GM21381 (cell line): ENCODE measurements at regions not wholly inside any gene's neighbourhood (a gene's known extent, or its start where the extent isn't known, plus 50 kb on each side); places are given as distances from the start of the nearest gene placed in this dataset.
A peak's percentile ranks its signal among the peaks of the same experiment; 100 is the strongest.

Source experiments
- ATAC-seq: cut with Tn5 transposase; IDR thresholded peaks from one replicate; pipeline ENCODE4 v1.9.1; 2021; ENCODE audit warnings: mild to moderate bottlenecking, moderate library complexity; ENCODE audit not compliant: unreplicated experiment

- ATAC-seq = no peak
Measured at GRCh38 chr22:25390297-25391240, 171.1 kb downstream of the CRYBB2 start.

GRCh38 chr22:25392584-25392983 lies 171.9 kb upstream of the GRK3 start:
- no peak for ATAC-seq

GRCh38 chr22:25393121-25393805 lies 171.2 kb upstream of the GRK3 start:
- ATAC-seq = no peak

GRCh38 chr22:25395468-25395867 lies 169.0 kb upstream of the GRK3 start:
- no peak for ATAC-seq

- ATAC-seq = no peak
Measured at GRCh38 chr22:25395915-25396314, 168.6 kb upstream of the GRK3 start.

GRCh38 chr22:25396615-25397200 lies 167.8 kb upstream of the GRK3 start:
- no peak for ATAC-seq

GRCh38 chr22:25397616-25398015 lies 166.9 kb upstream of the GRK3 start:
- no peak for ATAC-seq

- ATAC-seq = peak; percentile 62
Measured at GRCh38 chr22:25398591-25399062, 165.8 kb upstream of the GRK3 start.

- ATAC-seq = no peak
Measured at GRCh38 chr22:25399649-25400151, 164.8 kb upstream of the GRK3 start.

- ATAC-seq = no peak
Measured at GRCh38 chr22:25402160-25402500, 162.3 kb upstream of the GRK3 start.

- no peak for ATAC-seq
Measured at GRCh38 chr22:25402501-25403283, 161.8 kb upstream of the GRK3 start.

- no peak for ATAC-seq
Measured at GRCh38 chr22:25403284-25403810, 161.1 kb upstream of the GRK3 start.

GRCh38 chr22:25403811-25404471 lies 160.5 kb upstream of the GRK3 start:
- ATAC-seq = no peak

GRCh38 chr22:25404556-25404927 lies 159.9 kb upstream of the GRK3 start:
- peak; percentile 13 for ATAC-seq

GRCh38 chr22:25404928-25405816 lies 159.3 kb upstream of the GRK3 start:
- peak; percentile 49 for ATAC-seq

- ATAC-seq = no peak
Measured at GRCh38 chr22:25405841-25406509, 158.5 kb upstream of the GRK3 start.

- no peak for ATAC-seq
Measured at GRCh38 chr22:25406510-25407210, 157.8 kb upstream of the GRK3 start.
